ENCODE measurements at regions not wholly inside any gene's neighbourhood (a gene's known extent, or its start where the extent isn't known, plus 50 kb on each side); places are given as distances from the start of the nearest gene placed in this dataset.

GRCh38 chr1:87799451-87799850 lies 470.8 kb downstream of the LMO4 start:
- no peak for TF ChIP-seq CTCF (IDR thresholded peaks at IDR 0.05)

GRCh38 chr1:87800006-87800405 lies 471.3 kb downstream of the LMO4 start:
- TF ChIP-seq CTCF (IDR thresholded peaks at IDR 0.05), result no peak

GRCh38 chr1:87803375-87803774 lies 474.7 kb downstream of the LMO4 start:
- no peak for TF ChIP-seq CTCF (IDR thresholded peaks at IDR 0.05)

GRCh38 chr1:87804128-87804527 lies 475.4 kb downstream of the LMO4 start:
- TF ChIP-seq CTCF (IDR thresholded peaks at IDR 0.05), result no peak

GRCh38 chr1:87805666-87806378 lies 477.1 kb downstream of the LMO4 start:
- TF ChIP-seq CTCF (IDR thresholded peaks at IDR 0.05), result no peak

GRCh38 chr1:87806379-87807094 lies 477.9 kb downstream of the LMO4 start:
- TF ChIP-seq CTCF (IDR thresholded peaks at IDR 0.05), result no peak

GRCh38 chr1:87810166-87810565 lies 481.5 kb downstream of the LMO4 start:
- TF ChIP-seq CTCF (IDR thresholded peaks at IDR 0.05), result no peak
